HEK293 (cell line): ENCODE measurements at regions not wholly inside any gene's neighbourhood (a gene's known extent, or its start where the extent isn't known, plus 50 kb on each side); places are given as distances from the start of the nearest gene placed in this dataset.

Experiments used
- CTCF ChIP-seq: fragments of 450-650 bp; formaldehyde crosslinking; IDR thresholded peaks from 2 replicates; pipeline ENCODE4 v1.5.1; 2016; ENCODE audit warnings: missing biosample characterization, missing genetic modification characterization
- FEZF1 ChIP-seq: fragments of 450-650 bp; formaldehyde crosslinking; IDR thresholded peaks from 2 replicates; pipeline ENCODE4 v1.5.1; 2016; ENCODE audit warnings: missing biosample characterization, missing genetic modification characterization
- IKZF3 ChIP-seq: fragments of 450-650 bp; IDR thresholded peaks from 2 replicates; pipeline ENCODE4 v1.5.0; 2018; ENCODE audit warnings: missing biosample characterization, mild to moderate bottlenecking, missing genetic modification characterization, moderate library complexity
- KLF16 ChIP-seq: fragments of 450-650 bp; formaldehyde crosslinking; IDR thresholded peaks from 2 replicates; pipeline ENCODE4 v1.5.1; 2017; ENCODE audit warnings: missing biosample characterization, missing genetic modification characterization
- PRDM10 ChIP-seq: fragments of 450-650 bp; formaldehyde crosslinking; IDR thresholded peaks from 2 replicates; pipeline ENCODE4 v1.5.1; 2016; ENCODE audit warnings: missing biosample characterization, missing genetic modification characterization
- SP2 ChIP-seq: fragments of 450-650 bp; formaldehyde crosslinking; IDR thresholded peaks from 2 replicates; pipeline ENCODE4 v1.5.1; 2016; ENCODE audit warnings: missing biosample characterization, missing genetic modification characterization
- TRIM28 ChIP-seq: IDR thresholded peaks from 2 replicates; pipeline ENCODE4 v1.6.1; 2011; ENCODE audit warnings: low read length, control low read depth, borderline replicate concordance
- YY1 ChIP-seq: fragments of 450-650 bp; formaldehyde crosslinking; IDR thresholded peaks from 2 replicates; pipeline ENCODE4 v1.5.1; 2018; ENCODE audit warnings: missing biosample characterization, missing genetic modification characterization
- ZBTB1 ChIP-seq: fragments of 450-650 bp; formaldehyde crosslinking; IDR thresholded peaks from 2 replicates; pipeline ENCODE4 v1.5.1; 2016; ENCODE audit warnings: missing biosample characterization, missing genetic modification characterization
- ZNF148 ChIP-seq: fragments of 450-650 bp; formaldehyde crosslinking; IDR thresholded peaks from 2 replicates; pipeline ENCODE4 v1.5.0; 2017; ENCODE audit warnings: missing biosample characterization, missing genetic modification characterization, borderline replicate concordance
- ZNF155 ChIP-seq: fragments of 450-650 bp; formaldehyde crosslinking; IDR thresholded peaks from 2 replicates; pipeline ENCODE4 v1.5.1; 2016; ENCODE audit warnings: missing biosample characterization, missing genetic modification characterization
- ZNF341 ChIP-seq: fragments of 450-650 bp; formaldehyde crosslinking; IDR thresholded peaks from 2 replicates; pipeline ENCODE4; 2016; ENCODE audit warnings: low read depth, missing biosample characterization, missing genetic modification characterization
- ZNF830 ChIP-seq: fragments of 450-650 bp; IDR thresholded peaks from 2 replicates; pipeline ENCODE4 v1.5.0; 2018; ENCODE audit warnings: missing biosample characterization, missing genetic modification characterization, low read depth, mild to moderate bottlenecking, moderate library complexity

- TF ChIP-seq CTCF (tag by site-specific recombination) (no peak), SP2 (no peak), ZNF155 (no peak), ZNF830 (tag by site-specific recombination) (no peak), PRDM10 (no peak), ZNF148 (no peak), YY1 (tag by site-specific recombination) (no peak), ZBTB1 (tag by site-specific recombination) (no peak), ZNF341 (tag by site-specific recombination) (no peak), IKZF3 (tag by site-specific recombination) (no peak), KLF16 (tag by site-specific recombination) (no peak), TRIM28 (no peak), FEZF1 (tag by site-specific recombination) (no peak)
These were observed 220.1 kb upstream of the CTAGE1 start for GRCh38 chr18:22637787-22638186.
